Nephron progenitor cell (in vitro differentiated cells): ENCODE measurements at regions not wholly inside any gene's neighbourhood (a gene's known extent, or its start where the extent isn't known, plus 50 kb on each side); places are given as distances from the start of the nearest gene placed in this dataset.
"Not testable (repeated sequence)": the region's sequence is repeated elsewhere in the genome, so short reads cannot be mapped to it uniquely, and the experiment has no call there.

ENCODE experiments used
- DNase-seq: peaks from one replicate; pipeline ENCODE4 v3.0.0; 2021
- H3K27ac Mint-ChIP-seq: 2 replicates; pipeline ENCODE4 v1.8.0; 2021; ENCODE audit warnings: mild to moderate bottlenecking, moderate library complexity, mixed read lengths
- H3K27me3 Mint-ChIP-seq: 2 replicates; pipeline ENCODE4 v1.8.0; 2021; ENCODE audit warnings: mild to moderate bottlenecking, low read depth, mixed read lengths; ENCODE audit not compliant: poor library complexity
- H3K36me3 Mint-ChIP-seq: 2 replicates; pipeline ENCODE4 v1.8.0; 2021; ENCODE audit warnings: low read depth, mixed read lengths
- H3K4me1 Mint-ChIP-seq: 2 replicates; pipeline ENCODE4 v1.8.0; 2021; ENCODE audit warnings: mixed read lengths
- H3K4me3 Mint-ChIP-seq: 2 replicates; pipeline ENCODE4 v1.8.0; 2021; ENCODE audit warnings: mild to moderate bottlenecking, moderate library complexity, mixed read lengths
- H3K9me3 Mint-ChIP-seq: 2 replicates; pipeline ENCODE4 v1.8.0; 2021; ENCODE audit warnings: mild to moderate bottlenecking, moderate library complexity, mixed read lengths
- TF ChIP-seq, protein P1 (sequence below): fragments of 200-600 bp; sonication (generic); IDR thresholded peaks from 2 replicates; pipeline ENCODE4 v1.5.0; 2021; ENCODE audit warnings: antibody characterized with exemption

DNA sequence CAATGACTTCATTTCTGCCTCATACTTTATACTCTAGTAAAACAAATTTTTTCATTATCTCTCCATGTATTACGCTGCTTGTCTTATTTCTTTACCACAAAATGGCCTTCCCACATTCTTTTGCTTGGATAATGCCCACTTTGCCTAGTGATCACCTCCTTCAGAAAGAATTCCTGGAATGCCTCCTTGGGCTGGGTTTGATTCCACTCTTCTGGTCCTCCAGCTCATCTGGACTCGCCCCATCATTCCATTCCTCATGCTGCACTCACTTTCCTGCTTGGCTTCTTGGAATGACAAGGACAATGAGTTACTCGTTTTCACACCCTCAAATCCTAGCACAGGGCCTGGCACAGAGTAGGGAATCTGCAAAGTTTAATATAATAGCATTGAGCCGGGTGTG, 475.1 kb upstream of the LARGE1 start:
- Mint-ChIP-seq H3K36me3 (no peaks in the 10 kb centered on the region), H3K9me3 (peaks cover 11% of the 10 kb centered on the region), H3K4me1 (no peaks in the 10 kb centered on the region), H3K27ac (no peak overlapping the region), H3K27me3 (peaks cover 20% of the 10 kb centered on the region), H3K4me3 (no peak overlapping the region)
- no peak for DNase-seq
- TF ChIP-seq, protein P1, sequence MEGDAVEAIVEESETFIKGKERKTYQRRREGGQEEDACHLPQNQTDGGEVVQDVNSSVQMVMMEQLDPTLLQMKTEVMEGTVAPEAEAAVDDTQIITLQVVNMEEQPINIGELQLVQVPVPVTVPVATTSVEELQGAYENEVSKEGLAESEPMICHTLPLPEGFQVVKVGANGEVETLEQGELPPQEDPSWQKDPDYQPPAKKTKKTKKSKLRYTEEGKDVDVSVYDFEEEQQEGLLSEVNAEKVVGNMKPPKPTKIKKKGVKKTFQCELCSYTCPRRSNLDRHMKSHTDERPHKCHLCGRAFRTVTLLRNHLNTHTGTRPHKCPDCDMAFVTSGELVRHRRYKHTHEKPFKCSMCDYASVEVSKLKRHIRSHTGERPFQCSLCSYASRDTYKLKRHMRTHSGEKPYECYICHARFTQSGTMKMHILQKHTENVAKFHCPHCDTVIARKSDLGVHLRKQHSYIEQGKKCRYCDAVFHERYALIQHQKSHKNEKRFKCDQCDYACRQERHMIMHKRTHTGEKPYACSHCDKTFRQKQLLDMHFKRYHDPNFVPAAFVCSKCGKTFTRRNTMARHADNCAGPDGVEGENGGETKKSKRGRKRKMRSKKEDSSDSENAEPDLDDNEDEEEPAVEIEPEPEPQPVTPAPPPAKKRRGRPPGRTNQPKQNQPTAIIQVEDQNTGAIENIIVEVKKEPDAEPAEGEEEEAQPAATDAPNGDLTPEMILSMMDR, result no peak

DNA sequence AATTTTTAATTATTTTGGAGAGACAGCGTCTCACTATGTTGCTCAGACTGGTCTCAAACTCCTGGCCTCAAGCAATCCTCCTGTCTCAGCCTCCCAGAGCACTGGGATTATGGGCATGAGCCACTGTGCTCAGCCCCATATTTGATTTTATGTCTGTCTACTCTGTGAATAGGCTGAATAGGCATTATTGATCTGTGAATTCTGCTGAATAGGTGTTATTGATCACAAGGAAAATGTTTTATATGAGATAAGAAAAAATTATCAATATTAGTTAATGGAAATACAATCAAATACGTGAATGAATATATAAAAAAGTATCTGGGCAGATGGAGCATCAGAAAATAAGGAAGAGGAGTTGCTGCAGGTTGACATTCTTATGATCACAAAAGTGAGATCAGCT, 483.4 kb upstream of the LARGE1 start:
- no peaks in the 10 kb centered on the region for H3K9me3 Mint-ChIP-seq
- TF ChIP-seq, protein P1, result no peak
- no peaks in the 10 kb centered on the region for H3K36me3 Mint-ChIP-seq

DNA sequence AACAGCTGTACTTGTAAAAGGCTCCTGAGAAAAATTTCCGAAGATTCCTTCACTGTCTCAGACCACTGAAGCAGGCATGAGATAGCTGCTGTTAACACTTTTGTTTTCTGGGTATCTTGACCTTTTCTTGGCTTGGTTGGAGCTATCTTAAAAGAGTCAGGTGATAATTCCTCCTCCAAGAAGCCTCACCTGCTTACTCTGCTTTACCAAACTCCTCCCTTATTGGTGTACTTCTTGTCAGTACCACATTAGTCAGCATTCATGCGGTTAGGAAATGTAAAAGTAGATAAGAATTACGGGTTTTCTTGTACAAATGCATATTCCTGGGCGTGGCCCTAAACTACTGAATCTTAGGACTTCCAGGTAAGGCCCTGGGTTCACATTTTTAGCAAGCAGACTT, 489.8 kb upstream of the LARGE1 start:
- Mint-ChIP-seq H3K36me3 (no peaks in the 10 kb centered on the region), H3K27ac (no peak overlapping the region), H3K27me3 (peaks cover 10% of the 10 kb centered on the region), H3K4me3 (no peak overlapping the region), H3K4me1 (no peaks in the 10 kb centered on the region), H3K9me3 (no peaks in the 10 kb centered on the region)
- TF ChIP-seq, protein P1, result no peak
- no peak for DNase-seq

More for the DNA sequence above, 483.4 kb upstream of the LARGE1 start:
- no peak overlapping the region for H3K4me3 Mint-ChIP-seq
- H3K4me1 Mint-ChIP-seq, result no peaks in the 10 kb centered on the region
- H3K27me3 Mint-ChIP-seq, result peaks cover 9% of the 10 kb centered on the region
- no peak overlapping the region for H3K27ac Mint-ChIP-seq
- DNase-seq, result no peak

DNA sequence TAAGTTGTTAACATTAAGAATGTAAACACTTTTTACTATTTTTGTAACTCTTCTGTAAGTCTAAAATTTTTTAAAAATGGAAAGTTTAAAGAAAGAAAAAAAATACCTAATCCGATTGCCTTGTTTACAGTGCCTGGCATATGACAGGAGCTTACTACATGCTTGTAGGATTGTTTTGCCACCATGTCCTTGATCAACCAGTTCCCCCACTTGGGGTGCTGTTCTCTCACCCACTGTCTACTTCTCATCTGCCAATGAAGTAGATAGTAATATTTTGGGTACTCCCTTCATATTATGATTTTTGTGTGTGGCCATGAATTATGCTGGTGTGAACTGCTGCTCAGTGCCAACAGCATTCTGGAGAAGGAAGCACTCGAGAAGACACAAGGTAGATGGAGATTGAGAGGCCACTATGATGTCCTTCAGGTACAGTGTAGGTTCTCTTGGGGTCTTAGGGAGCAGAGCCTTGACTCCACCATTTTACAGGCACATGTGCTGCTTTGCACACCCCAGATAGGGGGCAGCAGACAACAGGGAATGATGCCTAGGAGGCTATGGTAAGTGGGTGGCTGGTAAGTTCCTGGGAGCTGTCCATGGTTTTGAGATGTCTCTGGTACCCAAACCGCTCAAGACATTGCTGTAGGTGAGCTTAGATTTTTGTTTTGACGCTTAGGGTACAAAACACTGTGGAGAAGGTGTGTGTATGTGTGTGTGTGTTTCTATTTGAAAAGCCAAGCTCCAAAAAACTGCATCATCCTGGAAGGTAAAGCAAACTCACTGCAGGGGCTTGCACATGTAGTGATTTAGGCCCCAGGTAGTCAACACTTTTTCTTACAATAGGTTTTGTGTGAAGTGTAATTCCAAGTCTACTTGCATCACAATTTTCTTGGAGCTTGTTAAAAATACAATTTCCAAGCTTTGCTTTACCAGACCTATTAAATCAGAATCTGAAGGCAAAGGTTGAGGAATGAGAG, 494.5 kb upstream of the LARGE1 start:
- no peak overlapping the region for H3K27ac Mint-ChIP-seq

DNA sequence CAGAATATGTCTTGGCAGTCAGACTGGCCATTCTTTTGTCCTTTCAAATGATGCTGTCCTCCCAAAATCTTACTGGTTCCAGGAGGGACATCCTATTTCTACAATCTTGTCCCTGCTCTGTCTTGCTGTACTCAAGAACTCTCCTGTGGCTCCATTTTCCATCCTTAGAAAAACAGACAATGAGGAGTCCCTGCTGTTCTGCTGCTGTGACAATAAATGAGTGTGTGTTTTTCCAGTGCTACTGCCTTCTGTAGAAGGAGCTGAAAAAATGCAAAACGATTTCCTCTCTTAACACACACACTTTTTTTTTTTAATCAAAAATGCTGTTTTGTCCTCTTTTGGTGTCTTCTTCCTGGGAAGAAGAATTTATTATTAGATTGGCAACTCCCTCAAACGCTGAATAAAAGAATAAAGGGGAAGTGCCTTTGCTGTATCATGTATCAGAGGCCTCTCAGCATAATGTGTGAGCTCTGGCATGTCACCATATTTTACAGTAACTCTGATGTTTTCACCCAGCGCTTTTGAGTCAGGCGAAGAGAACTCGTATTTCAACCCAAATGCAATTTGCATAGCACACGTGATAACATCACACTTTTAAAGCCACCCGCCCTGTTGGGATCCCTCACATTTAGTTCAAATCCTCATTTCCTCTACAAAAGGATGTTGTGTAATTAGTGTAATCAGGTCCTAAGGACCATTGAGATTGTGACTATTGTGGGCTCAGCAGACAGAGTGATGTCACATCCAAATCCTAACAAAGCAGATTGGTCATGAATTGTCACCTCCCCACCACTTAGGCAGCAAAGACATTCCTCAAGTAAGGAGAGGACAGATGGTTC, 496.0 kb upstream of the LARGE1 start:
- Mint-ChIP-seq H3K36me3 (no peaks in the 10 kb centered on the region), H3K27me3 (peaks cover 12% of the 10 kb centered on the region), H3K9me3 (no peaks in the 10 kb centered on the region), H3K27ac (no peak overlapping the region), H3K4me1 (no peaks in the 10 kb centered on the region), H3K4me3 (no peak overlapping the region)
- DNase-seq, result no peak
- TF ChIP-seq, protein P1, result no peak

More for the DNA sequence above, 494.5 kb upstream of the LARGE1 start:
- no peaks in the 10 kb centered on the region for H3K4me1 Mint-ChIP-seq
- no peak overlapping the region for H3K4me3 Mint-ChIP-seq
- peak; percentile 77 for DNase-seq
- TF ChIP-seq, protein P1, result peak; percentile 93
- no peaks in the 10 kb centered on the region for H3K36me3 Mint-ChIP-seq
- H3K9me3 Mint-ChIP-seq, result no peaks in the 10 kb centered on the region
- peaks cover 12% of the 10 kb centered on the region for H3K27me3 Mint-ChIP-seq

DNA sequence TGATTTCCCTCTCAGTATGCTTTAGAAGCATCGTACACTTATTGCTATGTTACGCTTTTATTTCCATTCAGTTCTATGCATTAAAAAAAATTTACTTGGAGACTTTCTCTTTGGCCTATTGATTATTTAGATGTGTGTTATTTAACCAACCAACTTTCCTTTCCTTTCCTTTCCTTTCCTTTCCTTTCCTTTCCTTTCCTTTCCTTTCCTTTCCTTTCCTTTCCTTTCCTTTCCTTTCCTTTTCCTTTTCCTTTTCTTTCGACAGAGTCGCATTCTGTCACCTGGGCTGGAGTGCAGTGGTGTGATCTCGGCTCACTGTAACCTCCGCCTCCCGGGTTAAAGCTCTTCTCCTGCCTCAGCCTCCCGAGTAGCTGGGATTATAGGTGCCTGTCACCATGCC, 502.7 kb upstream of the LARGE1 start:
- H3K4me3 Mint-ChIP-seq, H3K4me1 Mint-ChIP-seq, H3K27ac Mint-ChIP-seq, H3K36me3 Mint-ChIP-seq, DNase-seq, H3K9me3 Mint-ChIP-seq: not testable (repeated sequence)
- H3K27me3 Mint-ChIP-seq, result peaks cover 20% of the 10 kb centered on the region
